Activated CD8-positive, alpha-beta memory T cell treated with anti-CD3 and anti-CD28 coated beads, Interleukin-2, amount 50 U/mL, for 24 hours (primary cell): ENCODE measurements at regions not wholly inside any gene's neighbourhood (a gene's known extent, or its start where the extent isn't known, plus 50 kb on each side); places are given as distances from the start of the nearest gene placed in this dataset.
"Not testable (repeated sequence)": the region's sequence is repeated elsewhere in the genome, so short reads cannot be mapped to it uniquely, and the experiment has no call there.

Experiments
- DNase-seq: peaks from one replicate; pipeline ENCODE4 v3.0.0-alpha.2; 2020; ENCODE audit errors: extremely low read depth

DNA sequence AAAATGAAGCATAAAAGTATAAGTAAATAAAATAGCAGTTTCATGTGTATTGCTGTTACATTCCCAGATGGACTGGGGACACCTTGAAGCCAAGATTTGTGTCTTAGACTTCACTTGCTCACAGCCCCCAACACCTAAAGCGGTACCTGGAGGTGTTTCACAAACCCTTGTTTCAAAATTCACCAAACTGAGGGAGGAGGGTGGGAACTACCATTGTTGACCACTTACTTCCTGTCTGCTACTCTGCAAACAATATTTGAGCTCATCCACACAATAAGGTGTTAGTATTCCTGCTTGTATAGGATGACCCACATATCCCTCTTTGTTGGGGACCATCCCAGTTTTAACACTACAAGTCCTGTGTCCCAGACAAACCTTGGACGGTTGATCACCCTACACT lies 115.9 kb upstream of the SYT6 start:
- no peak for DNase-seq

DNA sequence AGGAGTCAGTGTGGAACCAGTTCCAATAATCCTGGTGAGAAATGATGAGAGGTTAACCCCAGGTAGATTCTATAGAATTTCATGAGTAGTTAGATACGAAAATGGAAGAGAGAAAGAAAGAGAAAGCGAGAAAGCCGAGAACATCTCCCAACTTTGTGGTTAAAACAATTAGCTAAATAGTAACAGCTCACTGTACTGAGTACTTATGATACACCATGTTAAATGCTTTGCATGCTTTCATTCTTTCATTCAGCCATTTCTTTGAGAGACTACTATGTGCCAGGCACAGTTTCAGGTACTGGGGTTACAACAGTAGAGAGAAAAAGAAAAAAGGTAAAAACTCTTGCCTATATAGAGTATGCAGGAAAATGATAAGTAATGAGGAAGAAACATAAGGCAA lies 109.7 kb upstream of the SYT6 start:
- no peak for DNase-seq

DNA sequence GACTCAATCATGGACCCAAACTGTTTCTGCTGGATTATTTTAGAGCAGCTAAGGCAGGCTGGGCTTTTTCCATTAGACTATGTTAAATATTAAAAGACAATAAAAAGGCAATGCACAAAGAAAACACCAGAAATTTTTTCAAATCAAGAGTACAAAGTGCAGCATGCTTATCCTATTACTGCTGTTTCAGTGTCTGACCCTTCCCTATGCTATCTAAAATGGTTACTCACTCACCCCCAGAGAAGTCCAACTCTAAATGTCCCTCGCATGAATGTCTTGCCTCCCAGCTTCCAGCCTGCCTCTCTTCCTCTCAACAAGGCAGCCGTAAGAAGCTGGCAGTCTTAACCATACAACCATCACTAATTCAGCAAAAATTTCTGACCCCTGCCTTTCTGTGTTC lies 108.7 kb upstream of the SYT6 start:
- DNase-seq, result no peak

DNA sequence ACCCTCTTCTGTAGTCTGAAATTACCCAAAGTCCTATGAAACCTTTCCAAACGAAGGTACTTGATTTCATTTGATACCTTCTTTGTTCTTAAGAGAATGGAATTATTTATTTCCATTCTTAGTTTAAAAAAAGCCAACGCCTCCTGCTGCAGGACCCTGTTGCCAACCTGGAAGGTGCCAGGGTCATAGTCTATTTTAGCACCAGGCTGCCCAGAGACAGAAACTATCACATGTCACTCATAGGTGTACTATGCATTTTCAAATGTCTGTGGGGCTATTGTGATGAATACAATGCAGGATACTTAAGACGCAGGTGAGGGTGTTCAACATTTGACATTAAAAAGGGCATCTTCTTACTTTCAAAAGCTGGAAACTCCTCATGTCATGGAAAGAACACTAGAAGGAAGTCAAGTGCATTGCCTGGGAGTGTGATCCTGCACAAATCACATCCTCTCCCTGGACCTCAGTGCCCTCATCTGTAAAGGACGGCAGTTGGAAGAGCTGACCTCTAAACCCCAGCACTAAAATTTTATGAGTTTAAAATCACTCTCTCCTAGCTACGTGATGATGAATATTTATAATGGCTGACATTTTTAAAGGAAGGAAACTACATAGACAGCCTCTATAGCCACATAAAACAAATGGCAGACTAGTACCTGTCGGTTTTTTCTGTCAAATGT lies 107.3 kb upstream of the SYT6 start:
- DNase-seq, result no peak

DNA sequence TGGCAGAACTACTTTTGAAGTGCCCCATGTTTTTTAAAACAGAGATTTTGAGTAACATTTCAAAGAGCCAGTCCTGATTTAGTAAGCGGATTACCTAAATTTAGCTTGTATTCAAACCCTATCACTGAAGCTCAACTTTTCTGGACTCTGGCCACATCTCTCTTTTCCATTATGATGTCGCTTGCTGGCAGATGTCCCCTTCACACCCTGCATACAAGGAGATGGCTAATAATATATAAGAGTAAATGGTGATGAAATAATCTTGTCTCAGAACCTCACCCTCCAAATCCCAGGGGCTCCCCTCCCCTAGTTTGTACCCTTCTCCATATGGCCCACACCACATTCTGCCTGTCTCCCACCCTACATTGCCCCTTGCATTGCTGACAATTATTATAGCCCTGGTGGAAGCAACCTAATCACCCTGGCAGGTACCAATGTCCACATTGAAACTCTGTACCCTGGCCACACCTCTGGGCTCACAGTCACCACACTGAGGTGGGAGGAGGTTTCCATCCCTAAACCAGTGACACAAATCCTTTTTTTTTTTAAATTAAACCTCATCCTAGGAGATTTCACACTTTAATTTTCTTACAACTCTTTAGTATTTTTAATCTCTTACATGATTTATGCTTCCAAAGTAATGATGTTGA lies 106.0 kb upstream of the SYT6 start:
- DNase-seq, result no peak

DNA sequence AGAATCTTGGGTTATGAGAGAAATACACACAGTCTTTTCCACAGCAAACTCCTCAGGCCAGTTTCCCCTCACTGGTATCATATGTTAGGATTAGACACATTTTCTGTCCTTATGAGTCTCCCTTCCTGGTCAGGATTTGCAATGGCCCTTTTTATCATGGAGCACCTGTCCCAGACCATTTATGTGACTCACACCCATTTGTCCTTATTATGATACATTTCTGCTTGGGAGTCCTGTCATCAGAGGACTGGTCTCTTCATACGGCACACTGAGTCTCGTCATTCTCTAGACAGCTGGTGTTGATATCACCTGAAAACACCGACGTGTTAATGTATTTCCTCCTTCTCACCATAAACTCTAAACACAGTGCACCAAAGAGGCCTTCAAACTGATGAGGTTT lies 105.0 kb upstream of the SYT6 start:
- no peak for DNase-seq

DNA sequence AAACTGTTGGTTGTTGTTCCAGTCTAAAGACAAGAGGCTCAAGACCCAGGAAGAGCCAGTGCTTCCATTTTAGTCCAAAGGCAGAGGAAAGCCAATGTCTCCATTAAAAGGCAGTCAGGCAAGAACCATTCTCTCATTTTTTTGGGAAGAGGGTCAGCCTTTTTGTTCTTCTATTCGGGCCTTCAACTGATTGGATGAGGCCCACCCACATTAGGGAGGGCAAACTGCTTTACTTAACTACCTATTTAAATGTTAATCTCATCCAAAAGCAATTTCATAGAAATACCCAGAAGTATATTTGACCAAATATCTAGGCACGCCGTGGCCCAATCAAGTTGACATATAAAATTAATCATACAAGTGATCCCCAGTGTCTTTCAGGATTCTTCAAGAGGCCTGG lies 104.4 kb upstream of the SYT6 start:
- no peak for DNase-seq

DNA sequence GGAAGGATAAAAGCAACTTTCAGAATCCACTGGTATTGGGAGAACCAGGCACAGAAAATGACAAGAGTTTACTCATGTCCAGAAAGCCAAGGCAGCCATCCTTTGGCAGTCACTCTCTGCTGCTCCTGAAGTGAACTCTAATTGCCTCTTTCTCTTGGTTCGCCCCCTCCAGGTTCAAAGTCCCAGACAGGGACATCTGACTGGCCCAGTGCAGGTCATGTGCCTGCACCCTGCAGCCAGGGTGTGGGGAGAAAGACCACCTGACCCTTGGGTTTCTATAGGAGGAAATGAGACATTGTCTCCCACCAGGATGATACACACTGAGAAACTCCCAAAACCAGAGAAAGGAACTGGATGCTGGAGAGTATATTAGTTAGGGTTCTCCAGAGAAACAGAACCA lies 103.9 kb upstream of the SYT6 start:
- DNase-seq, result no peak

DNA sequence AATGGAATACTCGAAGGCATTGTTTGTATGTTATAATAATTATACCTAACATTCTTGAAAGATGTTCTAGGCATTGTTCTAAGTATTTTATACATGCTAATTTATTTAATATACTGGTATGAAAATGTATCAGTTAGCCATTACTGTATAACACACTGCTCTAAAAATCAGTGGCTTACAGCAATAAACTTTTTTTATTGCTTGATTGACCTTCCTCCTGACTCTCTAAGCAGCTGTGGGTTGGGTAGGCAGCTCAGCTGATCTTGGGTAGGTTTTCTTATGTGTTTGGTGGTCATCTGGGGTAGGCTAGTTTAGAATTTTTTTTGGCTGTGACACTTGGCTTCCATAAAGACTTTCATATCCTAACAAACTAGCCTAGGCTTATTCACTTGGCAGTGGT lies 100.2 kb upstream of the SYT6 start:
- DNase-seq, result no peak

DNA sequence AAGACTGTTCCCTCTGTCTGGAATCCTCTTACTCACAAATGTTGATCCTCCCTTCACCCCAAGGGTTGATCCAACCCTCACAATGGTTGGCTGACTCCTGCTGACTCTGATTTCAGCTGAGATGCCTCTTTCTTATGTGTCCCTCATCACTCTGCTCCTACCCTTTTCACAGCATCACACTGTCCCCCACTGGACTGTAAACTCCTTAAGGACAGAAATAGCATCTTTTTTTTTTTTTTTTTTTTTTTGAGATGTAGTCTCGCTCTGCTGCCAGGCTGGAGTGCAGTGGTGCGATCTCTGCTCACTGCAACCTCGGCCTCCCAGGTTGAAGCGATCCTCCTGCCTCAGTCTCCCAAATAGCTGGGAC lies 97.9 kb upstream of the SYT6 start:
- no peak for DNase-seq

DNA sequence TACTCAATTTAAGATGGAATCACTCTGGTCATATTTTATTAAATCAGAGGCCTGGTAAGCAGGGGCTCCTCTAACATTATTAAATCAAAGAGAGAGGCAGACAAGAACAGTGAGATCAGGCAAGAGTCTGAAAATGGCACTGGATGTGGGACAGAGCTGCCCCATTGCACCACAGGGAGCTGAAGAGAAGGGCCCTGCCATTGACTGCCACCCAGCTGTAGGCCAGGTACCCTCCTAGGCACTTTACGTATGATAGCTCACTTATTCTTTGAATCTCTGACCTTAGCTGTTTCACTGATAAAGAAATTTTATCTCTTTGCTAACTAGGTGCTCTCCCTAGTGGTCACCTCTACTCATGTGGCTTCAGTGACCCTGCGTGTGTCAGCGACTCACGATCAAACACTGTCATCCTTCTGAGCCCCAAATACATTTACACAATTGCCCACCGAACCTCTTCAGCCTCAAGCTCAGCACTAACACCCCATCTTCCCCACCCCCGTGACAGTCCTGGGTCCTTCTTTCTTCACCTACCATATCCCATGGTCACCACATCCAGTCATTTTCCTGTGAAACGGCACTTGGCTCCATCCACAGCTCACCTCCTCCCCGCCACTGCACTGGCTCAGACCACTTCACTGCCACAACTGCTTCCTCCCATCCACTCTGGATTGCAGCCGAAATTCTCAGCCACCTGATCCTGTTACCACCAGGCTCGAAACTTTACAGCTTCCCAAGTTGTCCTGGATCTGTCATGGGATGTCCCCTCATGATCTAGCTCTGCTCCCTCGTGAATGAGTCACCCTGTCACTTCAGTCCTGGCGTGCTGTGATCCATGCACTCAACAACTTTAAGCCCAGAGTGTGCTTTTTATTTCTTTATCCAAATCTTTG lies 97.3 kb upstream of the SYT6 start:
- no peak for DNase-seq

DNA sequence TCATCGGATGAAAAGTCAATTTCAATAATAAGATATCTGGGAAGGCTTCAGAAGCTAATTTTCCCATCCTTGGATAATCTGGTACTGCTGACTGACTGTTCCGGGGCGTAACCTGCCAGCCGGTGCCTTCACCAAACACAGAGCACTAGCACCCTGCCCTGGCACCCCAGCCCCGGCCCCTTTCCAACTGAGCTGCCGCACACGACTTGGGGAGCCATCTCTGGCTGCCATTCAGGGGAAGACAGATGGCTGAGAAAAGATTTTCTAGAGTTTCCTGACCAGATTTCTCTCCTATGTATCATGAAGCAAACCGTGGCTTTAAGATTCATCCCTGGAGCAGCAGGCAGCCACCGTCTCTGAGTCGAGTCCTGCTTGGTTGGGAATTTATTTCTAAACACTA lies 96.0 kb upstream of the SYT6 start:
- no peak for DNase-seq

DNA sequence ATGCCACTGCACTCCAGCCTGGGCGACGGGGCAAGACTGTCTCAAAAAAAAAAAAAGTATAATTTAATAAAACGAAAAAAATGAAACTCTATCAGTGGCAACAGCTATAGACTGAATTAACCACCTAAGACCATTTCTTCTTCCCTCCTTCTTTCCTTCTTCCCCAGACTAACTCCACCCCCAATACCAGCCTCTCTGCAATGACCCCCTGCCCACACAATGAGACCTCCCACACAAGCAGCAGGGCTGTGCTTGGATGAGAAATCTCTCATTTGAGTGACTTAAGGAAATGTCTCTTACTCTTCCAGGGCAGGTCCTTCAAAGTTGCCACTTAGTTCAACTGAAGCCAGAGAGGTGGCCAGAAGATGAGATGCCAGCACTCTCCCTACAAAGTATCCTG lies 94.5 kb upstream of the SYT6 start:
- no peak for DNase-seq

DNA sequence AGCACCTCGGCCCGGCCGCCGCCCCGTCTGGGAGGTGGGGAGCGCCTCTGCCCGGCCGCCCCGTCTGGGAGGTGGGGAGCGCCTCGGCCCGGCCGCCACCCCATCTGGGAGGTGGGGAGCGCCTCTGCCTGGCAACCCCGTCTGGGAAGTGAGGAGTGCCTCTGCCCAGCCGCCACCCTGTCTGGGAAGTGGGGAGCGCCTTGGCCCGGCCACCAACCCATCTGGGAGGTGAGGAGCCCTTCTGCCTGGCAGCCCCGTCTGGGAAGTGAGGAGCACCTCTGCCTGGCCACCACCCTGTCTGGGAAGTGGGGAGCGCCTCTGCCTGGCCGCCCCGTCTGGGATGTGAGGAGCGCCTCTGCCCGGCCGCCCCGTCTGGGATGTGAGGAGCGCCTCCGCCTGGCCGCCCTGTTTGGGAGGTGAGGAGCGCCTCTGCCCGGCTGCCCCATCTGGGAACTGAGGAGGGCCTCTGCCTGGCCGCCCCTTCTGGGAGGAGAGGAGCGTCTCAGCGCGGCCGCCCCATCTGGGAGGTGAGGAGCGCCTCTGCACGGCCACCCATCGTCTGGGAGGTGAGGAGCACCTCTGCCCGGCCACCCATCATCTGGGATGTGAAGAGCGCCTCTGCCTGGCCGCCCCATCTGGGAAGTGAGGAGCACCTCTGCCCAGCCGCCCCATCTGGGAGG lies 89.0 kb upstream of the SYT6 start:
- DNase-seq, result not testable (repeated sequence)

DNA sequence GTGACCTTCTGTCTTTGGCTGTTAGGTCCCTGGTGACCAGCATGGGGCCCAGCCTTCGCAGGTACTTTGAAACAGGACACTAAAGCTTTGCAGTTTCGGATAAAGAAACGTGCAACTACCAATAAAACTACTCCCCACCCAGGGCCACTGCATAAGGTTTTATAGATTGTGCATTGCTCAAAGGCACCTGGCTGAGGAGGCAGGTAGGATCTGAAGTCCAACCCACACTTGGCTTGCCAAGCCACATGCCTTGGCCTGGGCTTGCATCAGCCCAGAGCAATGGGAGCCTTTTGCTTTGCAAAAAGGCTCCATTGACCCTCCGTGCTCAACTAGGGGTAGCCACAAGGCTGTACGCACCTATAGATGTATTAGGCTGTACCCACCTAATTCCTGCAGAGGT lies 84.4 kb upstream of the SYT6 start:
- DNase-seq, result no peak

DNA sequence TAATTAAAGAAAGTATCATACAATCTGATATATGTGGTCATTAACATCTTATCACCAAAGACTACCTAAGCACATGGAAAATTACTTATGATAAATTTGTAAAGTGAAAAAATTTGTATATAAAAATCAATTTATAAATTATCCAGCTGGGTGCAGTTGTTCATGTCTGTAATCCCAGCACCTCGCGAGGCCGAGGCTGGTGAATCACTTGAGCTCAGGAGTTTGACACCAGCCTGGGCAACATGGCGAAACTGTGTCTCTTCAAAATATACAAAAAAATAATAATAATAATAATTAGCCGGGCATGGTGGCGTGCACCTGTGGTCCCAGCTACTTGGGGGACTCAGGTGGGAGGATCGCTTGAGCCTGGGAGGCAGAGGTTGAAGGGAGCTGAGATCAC lies 82.8 kb upstream of the SYT6 start:
- no peak for DNase-seq

DNA sequence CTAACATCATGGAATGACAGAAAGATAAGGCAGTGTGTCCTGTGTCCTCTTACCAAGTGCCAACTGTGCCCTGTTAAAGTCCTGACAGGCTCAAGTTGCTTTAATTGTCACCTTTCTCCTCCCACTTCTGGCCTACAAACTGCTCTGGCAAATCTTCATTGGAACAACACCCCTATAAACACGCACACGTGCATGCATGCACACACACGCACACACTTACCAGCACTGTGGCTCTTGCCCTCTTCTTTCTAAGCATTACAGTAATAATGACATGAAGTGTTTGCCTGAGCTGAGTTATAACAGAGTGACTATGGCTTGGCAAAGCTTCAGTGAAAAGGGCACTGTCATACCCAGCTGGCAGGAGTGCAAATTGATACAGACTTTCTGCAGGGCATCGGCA lies 82.3 kb upstream of the SYT6 start:
- DNase-seq, result no peak

DNA sequence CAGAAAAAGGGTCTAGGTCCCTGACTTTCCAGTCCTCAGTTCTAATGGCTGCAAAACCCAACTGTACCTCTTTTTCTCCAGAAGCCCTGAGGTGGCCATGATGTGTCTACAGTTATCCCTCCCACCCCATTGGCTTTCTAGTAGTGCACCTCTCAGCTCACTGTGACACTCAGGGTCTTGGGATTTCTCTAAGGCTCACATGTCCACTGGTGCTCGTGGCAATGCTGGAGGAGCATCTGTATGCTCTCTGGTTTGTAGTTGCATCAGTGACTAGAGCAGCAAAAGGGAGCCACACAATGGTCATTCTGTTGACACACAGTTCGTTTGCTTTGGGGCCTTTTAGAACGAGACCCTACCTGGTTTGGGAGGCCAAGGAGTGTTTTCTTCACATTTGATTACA lies 81.6 kb upstream of the SYT6 start:
- no peak for DNase-seq

DNA sequence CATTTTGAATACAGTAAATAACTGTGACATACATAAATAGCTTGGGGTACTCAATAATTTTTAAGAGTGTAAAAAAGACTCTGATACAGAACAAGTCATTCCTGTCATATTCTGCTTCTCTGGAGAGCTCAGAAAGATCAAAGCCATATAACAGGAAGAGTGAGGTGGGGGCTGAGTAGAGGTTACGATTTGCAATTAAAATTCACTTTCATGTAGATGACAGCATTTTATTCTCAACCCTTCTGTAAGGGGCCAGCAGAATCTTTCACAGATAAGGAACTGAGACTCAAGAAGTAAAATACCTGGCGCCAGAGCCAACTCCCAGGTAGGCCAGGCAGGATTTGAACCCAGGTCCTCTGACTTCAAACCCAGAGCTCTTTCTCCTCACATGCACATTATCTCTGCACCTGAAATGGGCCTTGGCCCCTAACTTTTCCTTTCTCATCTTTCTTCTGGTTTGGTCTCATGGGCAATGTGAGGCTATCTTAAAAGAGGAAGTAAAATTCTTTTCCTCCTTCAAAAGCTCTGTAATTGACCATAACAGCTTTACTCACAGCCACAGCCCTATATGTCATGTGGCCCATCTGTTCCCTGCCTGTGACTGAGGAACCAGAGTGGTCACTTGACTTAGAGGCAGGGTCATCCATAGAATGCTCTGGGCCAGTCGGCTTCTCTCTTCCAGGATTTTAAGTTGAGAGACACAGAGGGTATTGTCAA lies 80.9 kb upstream of the SYT6 start:
- no peak for DNase-seq

DNA sequence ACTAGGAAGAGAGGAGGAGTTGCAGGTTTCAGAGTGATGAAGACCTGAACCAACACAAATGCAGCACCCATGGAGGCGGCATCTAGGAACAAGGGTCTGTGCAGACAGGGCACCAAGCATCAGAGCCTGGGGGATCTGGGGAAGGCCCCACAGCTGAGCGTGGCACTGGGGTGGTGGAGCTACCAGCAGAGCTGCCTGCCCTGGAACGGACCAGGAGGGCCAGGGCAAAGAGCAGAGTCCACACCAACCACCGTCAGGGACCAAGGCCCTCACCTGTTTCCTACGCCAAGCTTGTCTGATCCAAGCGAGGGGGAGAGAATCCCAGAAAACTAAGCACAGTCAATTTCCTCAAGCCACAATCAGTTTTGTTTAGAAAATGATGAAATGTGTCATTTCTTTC lies 79.0 kb upstream of the SYT6 start:
- DNase-seq, result no peak

DNA sequence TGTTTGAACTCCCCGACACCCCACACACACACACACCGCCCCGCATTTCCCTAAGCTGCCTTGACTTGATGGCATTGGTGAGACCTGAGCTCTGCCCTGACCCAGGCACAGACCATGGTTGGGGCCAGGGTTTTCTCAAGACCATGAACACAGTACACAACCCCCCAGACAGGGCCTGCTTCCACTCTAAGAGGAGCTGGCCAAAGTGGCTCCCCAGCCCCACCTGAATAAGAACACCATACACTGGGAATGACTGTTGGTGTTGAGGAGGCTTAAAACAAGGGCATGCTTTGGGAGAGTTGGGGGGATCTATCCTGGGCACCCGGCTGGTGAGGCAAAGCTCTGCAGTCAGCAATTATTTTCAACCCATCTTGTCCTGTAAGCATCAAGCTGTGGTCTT lies 77.6 kb upstream of the SYT6 start:
- DNase-seq, result no peak

DNA sequence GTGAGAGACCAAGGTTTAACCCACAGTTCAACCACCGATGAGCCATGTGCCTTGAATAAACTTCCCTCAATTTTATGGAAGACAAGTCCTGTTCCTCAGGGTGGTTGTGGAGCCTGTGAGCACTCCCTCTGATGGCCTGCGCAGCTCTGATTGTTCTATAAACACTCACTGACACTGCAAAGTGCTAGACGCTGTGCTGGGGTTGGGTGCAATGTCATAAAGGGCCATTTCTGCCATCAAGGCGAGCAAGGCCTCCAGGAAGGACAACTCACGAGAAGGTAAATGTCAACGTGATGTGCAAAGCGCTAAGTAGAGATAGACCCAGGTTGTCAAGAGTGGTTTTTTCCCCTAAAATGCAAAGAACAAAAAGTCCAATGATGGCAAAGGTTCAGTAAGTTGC lies 75.7 kb upstream of the SYT6 start:
- DNase-seq, result no peak
